HepG2 (cell line): ENCODE measurements at regions not wholly inside any gene's neighbourhood (a gene's known extent, or its start where the extent isn't known, plus 50 kb on each side); places are given as distances from the start of the nearest gene placed in this dataset.

Source experiments
- EZH2 ChIP-seq: conservative IDR thresholded peaks from 2 replicates; pipeline ENCODE4 v1.6.1; 2012; ENCODE audit warnings: mild to moderate bottlenecking, low read depth, low read length, moderate library complexity
- KAT7 ChIP-seq: IDR thresholded peaks from 2 replicates; pipeline ENCODE4 v1.6.1; 2018; ENCODE audit warnings: borderline replicate concordance, missing compliant biosample characterization
- MIXL1 ChIP-seq: IDR thresholded peaks from 2 replicates; pipeline ENCODE4 v1.6.1; 2016
- POLR2A ChIP-seq, 2 experiments: IDR thresholded peaks; 2 replicates each; pipeline ENCODE4 v1.6.1; 2011; ENCODE audit warnings: low read depth in 2 of 2, low read length in 2 of 2, mild to moderate bottlenecking in 1 of 2, moderate library complexity in 1 of 2; ENCODE audit not compliant: insufficient read depth in 1 of 2
- YY1 ChIP-seq: IDR thresholded peaks from 2 replicates; pipeline ENCODE4 v1.6.1; 2011; ENCODE audit warnings: low read length, low read depth, moderate library complexity, mild to moderate bottlenecking; ENCODE audit not compliant: insufficient read depth, insufficient replicate concordance
- ZNF101 ChIP-seq: sonication (generic); formaldehyde crosslinking; IDR thresholded peaks from 2 replicates; pipeline ENCODE4 v1.4.0; 2020; ENCODE audit warnings: mild to moderate bottlenecking, low read depth, missing genetic modification reagents, borderline replicate concordance

GRCh38 chr17:13395346-13395745 is 206.4 kb downstream of the HS3ST3A1 start:
- TF ChIP-seq ZNF101 (CRISPR knock-in tag) = no peak
- TF ChIP-seq MIXL1 (CRISPR knock-in tag) = no peak
- no peak for TF ChIP-seq YY1
- no peak for TF ChIP-seq EZH2
- no peak for TF ChIP-seq KAT7 (CRISPR knock-in tag)
- TF ChIP-seq POLR2A (IDR thresholded peaks at IDR 0.05; ENCODE audit: insufficient read depth in 1 of 2, low read depth in 2 of 2, low read length in 2 of 2) = no peak
